Eye (tissue), 1 donor: ENCODE measurements at regions not wholly inside any gene's neighbourhood (a gene's known extent, or its start where the extent isn't known, plus 50 kb on each side); places are given as distances from the start of the nearest gene placed in this dataset.
"Not testable (repeated sequence)": the region's sequence is repeated elsewhere in the genome, so short reads cannot be mapped to it uniquely, and the experiment has no call there.

ENCODE experiments used
- DNase-seq: peaks from one replicate; pipeline ENCODE4 v3.0.0-alpha.2; 2015

DNA sequence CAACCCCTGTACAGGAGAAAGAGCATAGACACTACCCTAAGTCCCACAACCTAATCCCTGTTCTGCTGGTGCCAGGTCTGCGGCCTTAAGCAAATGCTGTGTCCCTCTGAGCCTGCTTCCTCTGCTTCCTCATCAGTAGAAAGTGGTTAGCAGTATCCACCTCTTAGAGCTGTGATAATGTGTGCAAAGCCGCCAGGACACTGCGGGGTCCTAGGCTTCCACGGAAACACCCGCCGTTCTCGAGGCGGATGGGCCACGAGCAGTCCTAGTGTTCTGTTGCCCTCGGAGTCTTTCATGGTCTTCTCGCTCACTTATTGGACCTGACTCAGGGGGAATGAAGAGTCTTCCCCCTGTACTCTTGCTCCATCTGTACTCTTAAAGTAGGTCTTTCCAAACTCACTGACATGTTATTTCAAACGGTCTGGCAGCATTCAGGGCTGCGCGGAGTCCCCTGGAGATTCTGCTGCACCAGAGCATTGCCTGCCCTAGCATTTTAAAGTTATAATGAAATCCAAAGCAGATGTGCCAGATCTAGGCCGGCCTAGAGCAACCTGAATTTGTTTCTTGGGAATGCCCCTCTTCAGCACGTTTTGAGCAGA lies 107.2 kb upstream of the ZNF236 start:
- DNase-seq = no peak

DNA sequence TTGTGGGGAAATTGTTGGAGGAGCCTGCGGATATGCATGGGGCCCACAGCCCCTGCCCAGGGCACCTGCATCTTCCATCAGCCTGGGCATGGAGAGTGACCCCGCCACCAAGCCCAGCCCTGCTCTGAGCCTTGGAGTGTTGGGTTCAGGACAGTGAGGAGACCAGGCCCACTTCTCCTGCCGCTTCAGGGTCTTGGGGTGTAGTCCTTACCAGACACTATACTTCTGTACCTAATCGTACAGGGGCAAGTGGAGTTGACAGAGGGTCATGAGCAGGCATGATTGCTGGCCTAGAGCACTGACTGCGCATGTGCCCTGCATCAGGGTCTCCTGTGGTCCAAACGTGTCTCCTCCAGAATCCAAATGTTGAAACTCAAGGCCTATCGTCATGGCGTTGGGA lies 108.9 kb upstream of the ZNF236 start:
- no peak for DNase-seq

DNA sequence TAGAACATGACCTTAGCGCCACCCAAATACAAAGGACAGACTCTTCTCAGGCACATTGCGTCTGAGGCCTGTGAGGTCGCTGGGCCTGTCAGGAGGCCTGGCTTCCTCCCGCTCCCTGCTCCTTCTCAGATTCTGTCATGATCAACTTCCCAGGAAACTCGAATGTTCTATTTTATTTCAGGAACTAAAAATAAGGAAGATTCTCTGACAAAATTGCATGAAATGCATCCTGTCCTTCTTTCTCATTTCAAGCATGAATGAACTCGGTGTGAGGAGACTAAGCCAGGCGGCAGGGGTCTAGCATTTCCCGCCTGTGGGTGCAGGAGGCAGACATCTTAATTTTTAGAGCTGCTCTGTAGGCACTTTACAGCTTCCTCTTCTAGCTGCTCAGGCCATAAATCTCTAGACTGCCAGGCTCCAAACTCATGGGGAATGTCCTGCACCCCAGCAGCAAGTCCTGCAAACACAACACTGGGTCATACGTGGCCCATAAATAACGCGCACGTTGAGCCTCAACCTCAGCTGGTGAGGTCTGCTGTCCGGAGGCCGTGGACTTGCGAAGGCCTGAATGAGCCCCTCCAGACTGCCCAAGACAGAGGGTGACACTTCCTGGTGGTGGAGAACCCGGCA lies 109.7 kb upstream of the ZNF236 start:
- DNase-seq = no peak

DNA sequence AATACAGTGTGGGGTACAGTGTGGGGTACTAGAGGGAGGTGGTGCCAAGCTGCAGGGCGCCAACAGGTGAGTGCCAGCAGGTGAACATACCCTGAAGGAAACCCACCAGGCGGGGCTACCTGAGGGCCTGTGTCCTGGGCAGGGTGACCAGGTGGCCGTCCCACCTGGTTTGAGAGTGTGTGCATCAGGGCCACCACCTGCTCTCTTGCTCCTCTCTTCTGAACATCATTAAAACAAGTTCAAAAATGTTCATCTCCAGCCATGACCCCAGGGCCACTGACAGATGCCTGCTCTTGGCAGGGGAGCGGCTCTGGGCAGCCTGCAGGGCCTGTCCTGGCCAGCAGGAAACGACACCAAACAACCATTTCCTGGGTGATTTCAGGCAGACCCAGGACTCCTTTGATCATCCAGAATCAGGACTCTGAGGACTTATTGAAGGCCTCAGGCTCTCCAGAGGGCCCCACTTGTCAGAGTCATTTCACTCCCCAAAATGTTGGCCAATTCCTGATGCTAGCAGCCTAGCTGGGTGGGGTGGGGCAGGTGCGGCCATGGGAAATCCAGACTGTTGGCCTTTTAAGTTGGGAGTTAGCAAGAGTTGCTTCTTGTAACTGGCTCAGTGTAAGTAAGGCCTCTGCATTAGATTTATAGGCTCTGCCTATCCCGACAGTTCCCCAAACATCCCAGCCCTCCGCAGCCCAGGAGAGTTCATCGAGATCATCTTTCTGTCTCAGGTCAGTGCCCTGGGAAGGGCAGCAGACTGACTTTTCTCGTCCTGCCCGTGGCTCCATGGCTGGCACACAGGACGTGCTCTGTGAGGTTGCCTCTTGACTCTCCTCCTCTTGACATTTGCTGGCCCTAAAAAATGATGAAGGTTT lies 111.5 kb upstream of the ZNF236 start:
- no peak for DNase-seq

DNA sequence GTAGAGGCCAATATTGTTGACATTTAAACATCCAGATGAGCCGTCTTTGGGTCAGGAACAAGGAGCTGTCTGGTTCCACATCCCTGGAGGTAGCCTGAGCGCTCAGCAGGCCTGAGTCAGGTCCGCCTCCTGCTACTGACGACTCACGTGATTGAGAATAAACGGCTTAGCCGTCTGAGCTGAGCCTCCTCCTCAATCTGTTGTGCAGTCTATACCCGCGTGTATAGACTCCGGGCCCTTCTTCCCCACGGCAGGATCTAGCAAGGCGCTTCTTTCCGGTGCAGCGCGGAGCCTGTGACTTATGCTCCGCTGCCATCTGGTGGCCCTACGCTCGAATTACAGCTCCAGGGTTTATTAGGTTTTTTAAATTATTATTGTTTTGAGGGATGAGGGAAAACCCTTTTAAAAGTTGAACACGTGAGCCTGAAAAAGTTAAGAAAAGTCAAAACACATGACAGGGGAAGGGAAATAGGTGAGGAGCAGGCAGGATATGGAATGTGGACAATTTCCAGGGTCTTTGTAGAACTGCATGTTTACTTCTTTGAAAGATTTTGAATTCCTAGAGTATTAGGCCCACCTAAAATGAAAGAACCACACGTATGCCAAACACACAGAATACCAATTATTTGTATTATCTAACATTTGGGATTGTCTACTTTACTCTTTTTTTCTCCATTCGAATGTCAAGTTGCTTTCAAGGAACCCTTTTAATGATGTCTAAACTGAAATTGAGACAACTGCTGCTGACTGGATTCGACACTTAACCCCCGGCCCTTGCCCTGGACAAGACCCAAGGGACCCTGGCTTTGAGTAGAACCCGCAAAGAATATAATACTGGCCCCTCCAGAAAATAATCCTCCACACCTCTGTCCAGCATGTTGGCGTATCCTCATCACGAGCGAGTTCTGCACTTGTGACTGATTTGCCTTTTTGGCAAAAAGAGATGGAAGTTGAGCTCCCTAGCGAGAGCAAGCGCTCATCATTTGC lies 112.4 kb upstream of the ZNF236 start:
- DNase-seq = peak; percentile 89

DNA sequence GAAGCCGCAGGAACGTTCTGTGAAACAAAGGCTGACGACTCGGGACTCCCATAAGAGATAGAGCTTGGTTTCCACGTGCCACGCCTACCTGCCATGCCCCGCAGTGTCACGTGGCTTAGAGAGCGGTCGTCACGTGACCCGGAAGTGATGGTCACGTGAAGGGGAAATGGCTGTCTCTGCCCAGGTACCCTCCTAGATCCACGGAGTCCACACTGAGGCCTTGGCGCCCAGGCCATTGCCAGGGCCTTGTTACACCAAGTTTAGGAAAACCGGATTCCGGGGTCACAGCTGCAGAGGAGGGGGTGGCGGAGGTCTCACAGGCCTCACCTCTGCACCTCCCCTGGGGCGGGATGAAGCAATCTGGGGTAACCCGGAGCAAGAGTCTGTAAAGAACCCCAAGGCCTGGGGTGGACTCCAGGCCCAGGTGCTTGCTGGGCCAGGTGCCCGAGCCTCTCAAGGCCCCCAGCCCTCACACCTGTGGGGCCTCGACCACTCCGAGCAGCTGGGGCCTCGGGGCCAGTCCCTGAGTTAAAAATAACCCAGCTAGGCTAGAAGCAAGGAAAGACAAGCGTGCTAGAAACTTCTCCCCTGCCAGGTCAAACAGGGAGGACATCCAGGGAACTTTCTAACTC lies 113.5 kb upstream of the ZNF236 start:
- DNase-seq = no peak

DNA sequence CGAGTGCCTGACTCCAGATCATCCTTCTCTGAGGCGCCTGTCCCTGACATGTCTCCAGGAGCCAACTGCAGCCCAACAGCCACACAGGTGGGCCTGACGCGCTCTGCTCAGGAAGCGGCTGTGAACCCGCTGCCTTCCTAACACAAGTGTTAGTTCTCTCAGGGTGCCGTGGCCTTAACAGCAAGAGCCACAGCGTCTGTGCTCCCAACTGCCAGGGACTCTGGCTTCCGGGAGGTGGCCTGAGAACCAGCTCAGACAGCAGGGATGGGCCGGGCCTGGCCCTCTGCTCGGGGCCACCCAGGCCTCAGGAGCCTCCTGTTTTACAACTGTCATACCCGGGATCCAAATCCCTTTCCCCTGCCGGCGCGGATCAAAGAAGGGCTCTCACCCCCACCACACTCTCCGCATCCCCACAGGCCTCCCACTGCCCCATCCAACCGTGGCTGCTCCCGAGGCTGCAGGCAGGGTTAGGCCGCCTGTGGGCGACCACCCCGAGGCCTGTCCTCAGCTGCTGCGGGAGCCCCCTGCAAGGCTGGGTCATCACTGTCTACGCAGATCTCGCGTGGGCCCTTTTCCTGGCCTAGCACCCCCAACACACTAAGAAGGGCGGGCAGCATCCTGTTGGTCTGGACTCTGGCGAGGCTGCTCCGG lies 114.2 kb upstream of the ZNF236 start:
- DNase-seq = no peak

DNA sequence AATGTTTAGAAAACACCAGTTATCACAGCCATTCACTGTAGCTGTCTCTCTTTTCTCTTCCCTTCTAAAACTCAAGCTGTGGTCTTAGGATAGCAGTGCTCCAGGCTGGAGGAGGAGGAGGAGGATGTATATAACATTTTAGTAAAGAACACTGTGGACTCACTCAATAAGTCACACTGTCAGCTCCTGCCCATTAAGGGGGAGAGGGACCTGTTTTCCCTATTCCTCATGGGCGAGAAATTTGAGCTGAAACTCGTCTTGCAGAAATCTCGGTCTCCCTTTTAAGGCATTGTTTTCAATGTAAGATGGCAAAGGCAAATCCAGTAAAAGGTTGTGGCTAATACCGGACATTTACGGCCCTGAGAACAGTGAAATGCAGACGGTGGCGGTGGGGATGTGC lies 114.8 kb upstream of the ZNF236 start:
- DNase-seq = no peak

DNA sequence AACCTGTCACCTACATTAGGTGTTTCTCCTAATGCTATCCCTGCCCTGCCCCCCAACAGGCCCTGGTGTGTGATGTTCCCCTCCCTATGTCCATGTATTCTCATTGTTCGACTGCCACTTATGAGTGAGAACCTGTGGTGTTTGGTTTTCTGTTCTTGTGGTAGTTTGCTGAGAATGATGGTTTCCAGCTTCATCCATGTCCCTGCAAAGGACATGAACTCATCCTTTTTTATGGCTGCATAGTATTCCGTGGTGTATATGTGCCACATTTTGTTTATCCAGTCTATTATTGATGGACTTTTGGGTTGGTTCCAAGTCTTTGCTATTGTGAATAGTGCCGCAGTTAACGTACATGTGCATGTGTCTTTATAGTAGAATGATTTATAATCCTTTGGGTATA lies 117.8 kb upstream of the ZNF236 start:
- not testable (repeated sequence) for DNase-seq

DNA sequence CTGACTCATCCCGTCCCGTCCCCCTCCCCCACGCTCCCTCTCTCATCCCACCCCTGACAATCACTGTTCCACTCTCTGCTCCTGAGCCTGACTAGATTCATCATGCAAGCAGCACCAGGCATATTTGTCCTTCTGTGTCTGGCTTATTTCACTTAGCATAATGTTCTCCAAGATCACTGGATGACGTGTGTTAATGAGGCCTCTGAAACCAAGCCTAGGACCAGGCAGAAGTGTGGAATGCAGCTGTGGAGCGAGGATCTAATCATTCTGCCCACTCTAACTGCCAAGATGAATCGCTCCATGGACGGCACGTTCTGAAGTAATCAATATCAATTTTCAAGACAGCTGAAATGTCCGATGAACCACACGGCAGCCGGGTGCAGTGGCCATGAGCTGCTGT lies 122.4 kb upstream of the ZNF236 start:
- peak; percentile 81 for DNase-seq

DNA sequence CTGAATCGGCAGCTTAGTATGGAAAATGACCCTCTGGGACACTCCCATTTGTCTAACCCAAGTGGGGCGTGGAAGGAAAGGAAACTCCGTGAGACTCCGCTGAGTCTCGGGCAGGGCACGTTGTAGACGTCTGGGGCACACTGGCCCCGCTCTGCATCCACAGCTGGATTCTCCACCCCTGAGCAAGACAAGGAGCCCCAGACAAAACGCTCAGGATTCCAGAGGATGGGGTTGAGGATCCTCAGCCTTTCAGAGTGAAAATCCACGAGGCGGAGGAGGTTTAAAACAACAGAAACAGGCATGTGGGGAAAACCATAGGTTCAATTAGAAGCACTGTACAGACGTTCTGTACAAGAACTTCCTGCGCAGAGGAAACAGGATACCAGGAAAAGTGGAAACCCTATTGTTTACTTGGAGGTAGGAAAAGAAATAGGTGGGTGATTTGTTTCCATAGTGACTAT lies 124.9 kb upstream of the ZNF236 start:
- DNase-seq = peak; percentile 56

DNA sequence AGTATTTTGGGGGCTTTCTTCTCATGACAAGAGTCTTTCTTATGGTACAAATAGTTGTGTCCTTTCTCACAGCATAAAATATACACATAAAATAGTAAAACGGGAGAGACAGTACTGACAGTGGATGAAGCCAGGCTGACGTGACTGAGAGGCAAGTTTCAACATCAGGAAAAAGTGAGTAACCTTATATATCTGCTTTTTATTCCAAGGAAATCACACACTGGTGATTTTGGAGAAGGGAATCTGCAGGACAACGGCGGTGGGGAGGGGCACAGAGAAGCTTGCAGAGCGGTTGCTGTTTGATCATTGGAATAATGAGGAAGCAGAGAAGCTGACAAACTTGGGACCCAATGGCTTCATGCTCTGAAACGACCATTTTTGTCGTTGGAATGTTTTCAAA lies 130.6 kb upstream of the ZNF236 start:
- no peak for DNase-seq

DNA sequence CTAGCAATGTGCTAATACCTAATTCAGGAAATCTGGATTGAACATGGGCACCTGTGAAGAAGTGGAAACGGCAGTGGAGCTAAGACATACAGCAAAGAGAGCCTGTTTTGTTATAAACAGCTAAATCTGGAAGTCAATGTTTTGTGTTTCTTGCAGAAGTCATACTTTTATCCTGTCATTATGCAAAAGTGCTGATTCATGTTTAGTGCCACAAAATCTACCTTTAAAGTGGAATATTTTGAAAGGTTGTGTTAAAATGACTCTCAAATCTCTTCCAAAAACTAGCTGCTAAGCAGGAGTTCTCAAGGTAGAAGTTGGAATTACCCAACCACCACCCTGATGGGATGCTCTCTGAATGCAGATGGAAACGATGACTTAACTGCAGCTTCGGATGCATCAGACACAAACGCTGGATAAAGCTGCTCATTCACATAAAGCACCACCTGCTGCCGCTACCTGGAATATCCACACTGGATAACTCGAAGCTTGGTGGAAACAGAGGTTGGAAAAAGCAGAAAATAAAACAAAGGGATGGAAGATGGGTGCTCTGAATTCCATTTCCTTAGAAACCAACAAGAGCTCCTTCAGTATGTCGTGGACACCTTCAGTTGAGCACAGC lies 132.6 kb upstream of the ZNF236 start:
- DNase-seq = no peak

DNA sequence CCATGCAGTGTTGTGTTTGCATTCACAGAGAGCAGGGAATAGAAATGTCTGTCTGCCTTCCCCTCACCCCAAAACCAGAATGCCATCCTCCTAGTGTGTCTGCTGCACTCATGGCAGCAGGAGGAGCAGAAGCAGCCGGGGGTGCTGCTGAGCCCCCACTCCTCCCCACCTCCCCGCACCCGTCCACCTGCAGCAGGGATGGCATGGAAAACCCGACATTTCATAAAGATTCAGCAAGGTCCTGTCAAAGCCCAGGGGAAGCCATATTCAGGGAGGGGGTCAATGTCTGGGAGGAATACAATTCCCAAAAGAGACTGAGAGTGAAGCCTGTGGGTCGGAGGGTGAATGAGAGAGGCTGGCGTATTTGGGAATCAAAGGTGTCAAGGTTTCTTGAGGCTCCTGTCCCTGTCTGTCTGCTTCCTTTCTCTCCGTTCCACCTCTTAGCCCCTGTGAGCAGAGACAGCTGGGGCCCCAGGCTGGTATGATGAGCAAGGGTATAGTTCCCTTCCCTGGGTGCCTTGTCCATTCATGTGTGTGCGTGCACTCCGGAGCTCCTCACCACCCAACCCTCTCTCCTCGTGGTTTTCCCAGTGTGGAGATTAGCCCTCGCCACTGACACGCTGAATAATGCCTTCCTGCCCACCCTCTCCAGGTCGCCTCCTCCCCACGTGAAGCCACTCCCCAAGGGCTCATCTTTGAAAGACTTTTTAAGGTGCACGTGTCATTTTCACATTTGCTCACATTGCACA lies 133.5 kb upstream of the ZNF236 start:
- DNase-seq = no peak

DNA sequence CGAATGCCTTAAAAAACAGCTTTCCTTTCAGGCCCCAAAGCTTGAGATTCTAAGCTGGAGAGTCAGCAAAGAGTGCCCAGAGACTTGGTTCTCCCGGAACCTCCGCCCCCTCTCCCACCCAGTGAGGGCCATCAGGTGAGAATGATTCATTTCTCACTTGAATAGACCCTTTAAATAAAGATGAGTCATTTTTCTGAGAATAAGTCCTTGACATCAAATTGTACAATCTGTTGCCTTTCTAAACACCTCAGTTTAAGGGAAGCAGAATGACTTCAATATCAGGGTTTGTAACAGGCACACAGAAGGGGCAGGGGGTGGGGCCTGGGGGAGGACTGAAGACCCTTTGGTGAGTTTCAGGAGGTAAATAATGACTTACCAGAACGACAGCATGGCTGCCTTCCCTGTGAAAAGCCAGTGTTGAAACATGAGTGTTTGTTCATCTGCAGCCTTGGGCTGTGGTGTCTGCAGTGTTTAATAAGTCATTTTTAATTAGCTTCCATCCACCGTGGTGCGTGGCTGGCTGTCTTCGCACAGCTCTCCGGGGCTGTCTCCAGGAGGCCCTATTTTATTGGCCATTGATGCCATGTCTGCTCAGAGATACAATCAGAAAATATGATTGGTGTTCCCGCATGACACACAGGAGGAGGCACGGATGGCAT lies 134.9 kb upstream of the ZNF236 start:
- DNase-seq = no peak

DNA sequence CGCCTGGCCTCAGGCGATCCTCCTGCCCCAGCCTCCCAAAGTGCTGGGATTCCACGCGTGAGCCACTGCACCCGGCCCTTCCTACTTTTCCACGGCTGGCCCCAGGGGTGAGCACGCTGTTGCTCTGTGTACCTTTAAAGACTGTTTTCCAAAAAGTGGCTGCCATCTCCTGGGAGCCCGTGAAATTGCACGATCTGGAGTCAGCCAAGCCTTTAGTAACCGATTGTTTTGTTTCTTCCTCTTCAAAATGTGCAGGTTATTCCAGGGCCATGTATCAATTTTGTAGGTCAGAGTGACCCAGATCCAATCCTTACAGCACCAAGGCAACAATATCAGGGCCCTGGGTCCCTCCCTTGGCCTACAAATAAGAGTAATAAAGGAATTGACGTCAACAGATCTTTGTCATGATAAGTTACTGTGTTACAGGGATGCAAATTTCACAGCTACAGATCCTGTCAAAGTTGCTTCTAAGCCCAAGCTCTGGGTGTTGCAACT lies 135.6 kb upstream of the ZNF236 start:
- peak; percentile 84 for DNase-seq

DNA sequence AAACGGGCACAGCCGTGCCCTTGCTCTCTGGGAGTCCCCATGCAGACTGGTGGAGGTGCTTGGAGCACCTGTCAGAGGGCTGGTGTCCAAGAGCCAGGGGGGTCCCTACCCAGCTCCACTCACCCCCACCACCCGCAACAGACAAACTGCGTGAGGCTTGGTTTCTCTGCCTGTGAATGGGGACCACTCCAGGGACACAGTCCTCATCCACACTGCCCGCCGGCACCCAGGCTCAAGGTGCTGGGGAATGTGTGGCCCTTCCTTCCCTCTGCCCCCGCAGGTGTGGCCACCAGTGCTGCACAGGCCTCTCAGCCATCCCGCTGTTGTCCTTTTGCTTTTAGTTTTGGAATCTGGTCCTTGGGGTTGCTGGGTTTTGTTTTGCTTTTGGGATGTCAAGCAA lies 136.5 kb upstream of the ZNF236 start:
- no peak for DNase-seq

DNA sequence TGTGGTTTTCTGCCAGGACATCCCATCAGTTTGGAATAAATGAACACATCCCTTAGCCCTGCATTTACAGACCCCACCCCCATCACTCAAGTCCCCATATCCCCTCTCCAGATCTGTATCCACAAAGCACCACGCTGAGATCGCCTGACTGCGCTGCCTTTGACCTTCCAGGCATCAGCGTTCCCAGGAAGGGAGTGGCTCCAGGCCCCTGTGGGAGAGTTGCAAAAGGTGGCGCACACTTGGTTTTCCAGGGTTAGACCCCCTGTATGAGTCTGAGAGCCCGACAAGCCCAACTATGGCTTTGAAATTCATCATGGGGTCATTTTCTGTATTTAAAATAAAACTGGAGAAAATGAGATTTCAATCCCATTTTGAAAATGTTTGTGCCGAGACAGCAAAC lies 137.0 kb upstream of the ZNF236 start:
- no peak for DNase-seq

DNA sequence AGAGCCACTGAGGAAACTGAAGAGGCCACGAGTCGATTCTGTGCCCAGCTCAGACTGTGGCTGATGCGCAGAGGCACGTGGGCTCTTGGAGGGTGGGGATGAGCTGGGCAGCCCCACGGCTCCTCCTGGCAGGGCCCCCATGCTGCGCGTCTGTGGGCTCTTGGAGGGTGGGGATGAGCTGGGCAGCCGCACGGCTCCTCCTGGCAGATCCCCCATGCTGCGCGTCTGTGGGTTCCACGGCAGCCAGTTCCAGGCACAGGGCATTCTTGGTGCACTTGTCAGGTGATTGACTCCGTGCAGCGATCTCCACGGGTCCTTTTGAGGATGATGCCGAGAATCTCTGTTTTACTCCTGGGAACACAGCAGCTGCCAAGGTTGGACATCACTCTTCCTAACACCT lies 138.1 kb upstream of the ZNF236 start:
- DNase-seq = no peak

DNA sequence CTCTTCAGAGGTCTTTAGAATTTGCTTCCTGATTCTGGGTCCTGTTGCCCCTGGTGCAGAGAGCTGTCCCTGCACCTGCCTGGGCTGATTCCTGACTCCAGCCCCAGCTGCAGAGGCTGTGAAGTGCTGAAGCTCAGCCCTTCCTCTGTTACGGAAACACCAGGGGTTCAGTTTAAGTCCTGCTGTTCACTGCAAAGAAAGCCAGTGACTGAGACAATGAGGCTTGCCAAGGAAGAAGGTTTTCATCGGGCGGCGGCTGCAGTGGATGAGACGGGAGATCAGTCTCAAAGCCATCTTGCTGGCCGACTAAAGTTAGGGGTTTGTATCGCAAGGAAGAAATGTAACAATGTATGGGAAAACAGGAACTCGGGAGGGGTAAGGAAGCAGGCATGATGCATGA lies 142.4 kb upstream of the ZNF236 start:
- no peak for DNase-seq
